ENCODE measurements at regions not wholly inside any gene's neighbourhood (a gene's known extent, or its start where the extent isn't known, plus 50 kb on each side); places are given as distances from the start of the nearest gene placed in this dataset.

DNA sequence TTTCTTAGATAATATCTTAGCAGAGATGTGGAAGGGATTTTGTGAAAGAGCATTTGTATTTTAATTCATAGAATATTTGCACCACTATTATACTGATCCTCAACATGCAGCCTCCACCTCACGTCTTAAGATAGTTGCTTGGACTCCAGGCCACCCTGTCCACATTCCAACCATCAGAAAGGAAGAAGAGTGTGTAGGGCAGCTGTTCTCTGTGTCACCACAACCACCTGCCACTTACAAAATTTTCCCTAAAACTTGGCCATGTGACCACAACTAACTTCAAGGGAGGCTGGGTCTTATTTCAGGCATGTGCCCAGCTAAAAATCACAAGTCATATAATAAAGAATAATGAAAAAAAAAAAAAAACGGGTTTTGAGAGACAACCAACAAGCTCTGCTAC is 528.1 kb downstream of the RAB28 start:
- in situ Hi-C loops (cut with MboI; ENCODE audit: low sequenced_read_pairs) = no loop called here
- H2AK9ac ChIP-seq (replicated peaks; ENCODE audit: low read depth, low read length, poor library complexity) = no peak overlapping the region
- H2BK5ac ChIP-seq (ENCODE audit: low read depth, low read length, poor library complexity, severe bottlenecking) = no peak overlapping the region
- no peak overlapping the region for H2BK120ac ChIP-seq (ENCODE audit: low read depth, low read length)
- no peaks in the 10 kb centered on the region for H3K79me1 ChIP-seq (ENCODE audit: low read depth in 1 of 2, low read length in 2 of 2)
- H2AK5ac ChIP-seq (ENCODE audit: low read depth, low read length) = no peak overlapping the region
- no peak overlapping the region for H3K14ac ChIP-seq (replicated peaks; ENCODE audit: low read depth, low read length)
- TF ChIP-seq ELK1 (IDR thresholded peaks at IDR 0.05; ENCODE audit: borderline replicate concordance, low read depth, low read length) (no peak), CHD1 (IDR thresholded peaks at IDR 0.05; ENCODE audit: low read depth, low read length) (no peak), POLR2A (IDR thresholded peaks at IDR 0.05; ENCODE audit: low read depth, low read length) (no peak), RCOR1 (IDR thresholded peaks at IDR 0.05; ENCODE audit: insufficient replicate concordance, low read length) (no peak), BHLHE40 (IDR thresholded peaks at IDR 0.05; ENCODE audit: low read depth, low read length) (no peak), FOS (IDR thresholded peaks at IDR 0.05; ENCODE audit: low read depth, low read length) (no peak), MAZ (IDR thresholded peaks at IDR 0.05; ENCODE audit: borderline replicate concordance, low read depth, low read length) (no peak), NFE2L2 (IDR thresholded peaks at IDR 0.05; ENCODE audit: low read depth, low read length) (no peak), RAD21 (IDR thresholded peaks at IDR 0.05; ENCODE audit: low read length) (no peak), MAFK (IDR thresholded peaks at IDR 0.05; ENCODE audit: low read depth, low read length) (no peak), MXI1 (IDR thresholded peaks at IDR 0.05; ENCODE audit: borderline replicate concordance, low read depth, low read length) (no peak), RFX5 (IDR thresholded peaks at IDR 0.05; ENCODE audit: low read depth, low read length) (no peak), SMC3 (IDR thresholded peaks at IDR 0.05; ENCODE audit: low read depth, low read length) (no peak), USF2 (IDR thresholded peaks at IDR 0.05; ENCODE audit: low read depth, low read length) (no peak), CEBPB (IDR thresholded peaks at IDR 0.05; ENCODE audit: low read depth, low read length) (no peak)
- TF ChIP-seq, protein P1, sequence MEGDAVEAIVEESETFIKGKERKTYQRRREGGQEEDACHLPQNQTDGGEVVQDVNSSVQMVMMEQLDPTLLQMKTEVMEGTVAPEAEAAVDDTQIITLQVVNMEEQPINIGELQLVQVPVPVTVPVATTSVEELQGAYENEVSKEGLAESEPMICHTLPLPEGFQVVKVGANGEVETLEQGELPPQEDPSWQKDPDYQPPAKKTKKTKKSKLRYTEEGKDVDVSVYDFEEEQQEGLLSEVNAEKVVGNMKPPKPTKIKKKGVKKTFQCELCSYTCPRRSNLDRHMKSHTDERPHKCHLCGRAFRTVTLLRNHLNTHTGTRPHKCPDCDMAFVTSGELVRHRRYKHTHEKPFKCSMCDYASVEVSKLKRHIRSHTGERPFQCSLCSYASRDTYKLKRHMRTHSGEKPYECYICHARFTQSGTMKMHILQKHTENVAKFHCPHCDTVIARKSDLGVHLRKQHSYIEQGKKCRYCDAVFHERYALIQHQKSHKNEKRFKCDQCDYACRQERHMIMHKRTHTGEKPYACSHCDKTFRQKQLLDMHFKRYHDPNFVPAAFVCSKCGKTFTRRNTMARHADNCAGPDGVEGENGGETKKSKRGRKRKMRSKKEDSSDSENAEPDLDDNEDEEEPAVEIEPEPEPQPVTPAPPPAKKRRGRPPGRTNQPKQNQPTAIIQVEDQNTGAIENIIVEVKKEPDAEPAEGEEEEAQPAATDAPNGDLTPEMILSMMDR (conservative IDR thresholded peaks at IDR 0.05; ENCODE audit: low read depth, low read length) = no peak
- no peak overlapping the region for H3K27ac ChIP-seq (ENCODE audit: insufficient read depth, low read length)
- H4K5ac ChIP-seq (ENCODE audit: low read depth, low read length) = no peak overlapping the region
- H2BK15ac ChIP-seq (ENCODE audit: low read depth, low read length) = no peak overlapping the region
- no peaks in the 10 kb centered on the region for H3K27me3 ChIP-seq (ENCODE audit: control insufficient read depth, insufficient read depth, low read length)
- no peak overlapping the region for H3K4me3 ChIP-seq (ENCODE audit: insufficient read depth, low read depth, low read length)
- no peak overlapping the region for H3K4ac ChIP-seq (ENCODE audit: low read depth, low read length)
- intact Hi-C loops (cut with micrococcal nuclease) = no loop called here
- H3K56ac ChIP-seq (ENCODE audit: extremely low read depth, insufficient read depth, low read length) = no peak overlapping the region
- no peak overlapping the region for H3K23ac ChIP-seq (ENCODE audit: low read depth, low read length)
- no peak overlapping the region for H2BK20ac ChIP-seq (ENCODE audit: low read depth, low read length)
- no TSS peak for BruUV-seq (replicated peaks)
- POLR2A ChIA-PET (ENCODE audit: unreplicated experiment) = no interaction called here
- H3K9me3 ChIP-seq (ENCODE audit: control insufficient read depth, insufficient read depth, low read length) = peaks cover 2% of the 10 kb centered on the region
- no peak overlapping the region for H3K18ac ChIP-seq (ENCODE audit: low read depth, low read length)
- no peak for DNase-seq
- H3K4me1 ChIP-seq (ENCODE audit: control insufficient read depth, insufficient read depth, low read length) = no peaks in the 10 kb centered on the region
- CTCF ChIA-PET = interaction anchor here (0.6 kb wide), 1 partner anchor 630 kb away, joined by 3 read pairs; no protein-coding TSS in a partner anchor
- H2AFZ ChIP-seq (replicated peaks; ENCODE audit: low read length, poor library complexity) = no peak overlapping the region
- no peaks in the 10 kb centered on the region for H3K9me1 ChIP-seq (ENCODE audit: insufficient read depth, low read length)
- H4K8ac ChIP-seq (ENCODE audit: low read depth in 2 of 2, low read length in 2 of 2) = no peak overlapping the region
- WGBS, 2 experiments (ENCODE audit: extremely low coverage in 2 of 2, insufficient read length in 1 of 2) = no CpG with 5 or more reads among the region's 2 CpGs
- no peak overlapping the region for H3K4me2 ChIP-seq (ENCODE audit: low read depth, low read length)
- H3K36me3 ChIP-seq (ENCODE audit: control insufficient read depth, insufficient read depth, low read length) = no peaks in the 10 kb centered on the region
- no peak for ATAC-seq (ENCODE audit: low read depth)
- no peak overlapping the region for H4K91ac ChIP-seq (ENCODE audit: insufficient read depth, low read depth, low read length)
- H3K9ac ChIP-seq (ENCODE audit: low read depth, low read length) = no peak overlapping the region
- no peaks in the 10 kb centered on the region for H4K20me1 ChIP-seq (ENCODE audit: insufficient read depth, low read length)
- dilution Hi-C loops (cut with HindIII; ENCODE audit: low sequenced_read_pairs, unreplicated experiment) = no loop called here
